Right kidney (tissue), 1 donor: ENCODE measurements at regions not wholly inside any gene's neighbourhood (a gene's known extent, or its start where the extent isn't known, plus 50 kb on each side); places are given as distances from the start of the nearest gene placed in this dataset.
"Not testable (repeated sequence)": the region's sequence is repeated elsewhere in the genome, so short reads cannot be mapped to it uniquely, and the experiment has no call there.

Experiments used
- DNase-seq: peaks from one replicate; pipeline ENCODE4 v3.0.0-alpha.2; 2016

- no peak for DNase-seq
Measured at GRCh38 chr11:79543101-79543500, 102.3 kb upstream of the TENM4 start.

DNA sequence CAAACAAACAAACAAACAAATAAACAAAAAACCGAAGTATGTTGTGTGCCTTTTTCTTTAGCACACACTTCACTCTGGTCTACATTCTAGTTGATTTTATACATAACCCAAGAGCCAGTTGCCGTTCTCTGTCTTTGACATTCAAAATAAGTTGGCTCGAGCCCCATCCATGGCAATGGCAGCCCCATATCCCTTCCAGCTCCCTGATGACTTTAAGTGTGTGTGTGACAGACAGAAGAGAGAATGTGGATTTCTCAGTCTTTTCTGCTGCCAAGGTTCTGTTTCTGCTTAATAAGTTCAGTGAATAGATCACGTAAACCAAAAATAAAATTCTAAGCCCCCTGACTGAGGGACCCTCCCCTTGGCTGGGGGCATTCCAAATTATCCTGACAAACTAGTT lies 100.6 kb upstream of the TENM4 start:
- DNase-seq, result no peak

- DNase-seq, result no peak
Measured at GRCh38 chr11:79538775-79539174, 97.9 kb upstream of the TENM4 start.

DNA sequence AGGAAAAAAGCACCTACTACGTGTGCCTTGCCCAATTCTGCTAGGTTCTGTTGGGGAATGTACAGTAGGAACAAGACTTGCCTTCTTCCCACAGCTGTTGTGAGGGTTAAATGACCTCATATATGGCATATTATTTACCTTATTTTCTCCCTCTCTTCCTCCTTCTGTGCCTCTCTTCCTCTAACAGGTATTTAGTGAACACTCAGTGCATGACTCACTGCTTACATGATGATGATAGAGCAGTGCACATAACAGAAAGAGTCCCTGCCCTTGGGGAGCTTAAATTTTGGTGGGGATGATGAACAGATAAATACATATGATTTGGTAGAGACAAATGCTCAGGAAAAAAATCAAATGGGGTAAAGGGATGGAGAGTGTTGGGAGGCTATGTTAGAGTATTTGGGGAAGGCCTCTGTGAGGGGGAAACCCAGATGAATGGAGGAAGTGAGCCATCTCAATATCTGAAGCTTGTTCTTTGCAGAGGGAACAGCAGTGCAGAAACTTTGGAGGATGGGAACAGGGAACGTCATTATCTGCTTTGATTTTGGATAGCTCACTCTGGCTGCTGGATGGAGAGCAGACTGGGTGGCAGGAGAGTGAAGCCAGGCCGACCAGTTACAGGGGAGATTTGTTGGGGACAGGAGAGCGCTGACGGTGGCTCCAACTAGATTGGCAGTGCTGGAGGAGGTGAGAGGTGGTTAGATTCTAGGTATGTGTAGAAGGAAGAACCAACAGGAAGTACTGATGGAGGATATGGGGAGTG lies 95.5 kb upstream of the TENM4 start:
- no peak for DNase-seq

- DNase-seq, result no peak
Measured at GRCh38 chr11:79535606-79536005, 94.8 kb upstream of the TENM4 start.

DNA sequence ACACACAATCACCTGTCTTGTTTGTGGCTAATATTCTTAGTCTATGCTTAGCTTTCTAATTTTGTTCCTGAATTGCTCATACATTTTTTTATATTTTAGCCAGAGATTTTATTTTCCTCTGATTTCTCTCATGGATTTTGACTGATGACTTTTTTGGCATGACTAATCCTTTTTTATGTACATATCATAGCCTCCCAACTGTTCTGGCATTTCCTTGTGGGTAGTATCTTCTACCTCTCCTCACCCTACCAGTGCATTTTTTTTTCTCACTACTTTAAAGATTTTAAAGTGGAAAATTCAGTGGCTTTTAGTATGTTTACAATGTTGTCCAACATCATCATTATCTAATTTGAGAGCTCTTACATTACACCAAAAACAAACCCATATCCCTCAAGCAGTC lies 84.4 kb upstream of the TENM4 start:
- no peak for DNase-seq

GRCh38 chr11:79522626-79523025 lies 81.8 kb upstream of the TENM4 start:
- no peak for DNase-seq

- no peak for DNase-seq
Measured at GRCh38 chr11:79520086-79520485, 79.3 kb upstream of the TENM4 start.

- DNase-seq, result no peak
Measured at GRCh38 chr11:79515781-79516180, 75.0 kb upstream of the TENM4 start.

DNA sequence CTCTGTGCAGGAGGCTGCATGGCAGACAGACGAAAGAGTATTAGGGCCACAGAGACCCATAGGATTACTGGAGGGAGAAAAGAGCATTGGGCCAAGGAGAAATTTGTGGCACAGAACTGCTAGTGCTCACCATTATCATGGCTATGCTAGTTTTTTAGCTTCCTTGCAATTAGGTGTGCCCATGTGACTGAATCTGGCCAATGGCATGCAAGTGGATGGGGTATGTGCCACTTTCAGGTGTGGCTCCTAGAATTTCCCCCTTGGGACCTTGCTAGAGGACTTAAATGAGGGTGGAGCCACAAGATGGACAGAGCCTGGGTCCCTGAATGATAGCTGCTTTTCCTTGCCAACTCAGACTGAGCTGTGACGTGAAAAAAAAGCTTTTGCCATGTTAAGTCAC lies 73.9 kb upstream of the TENM4 start:
- no peak for DNase-seq

- no peak for DNase-seq
Measured at GRCh38 chr11:79514290-79514689, 73.5 kb upstream of the TENM4 start.

DNA sequence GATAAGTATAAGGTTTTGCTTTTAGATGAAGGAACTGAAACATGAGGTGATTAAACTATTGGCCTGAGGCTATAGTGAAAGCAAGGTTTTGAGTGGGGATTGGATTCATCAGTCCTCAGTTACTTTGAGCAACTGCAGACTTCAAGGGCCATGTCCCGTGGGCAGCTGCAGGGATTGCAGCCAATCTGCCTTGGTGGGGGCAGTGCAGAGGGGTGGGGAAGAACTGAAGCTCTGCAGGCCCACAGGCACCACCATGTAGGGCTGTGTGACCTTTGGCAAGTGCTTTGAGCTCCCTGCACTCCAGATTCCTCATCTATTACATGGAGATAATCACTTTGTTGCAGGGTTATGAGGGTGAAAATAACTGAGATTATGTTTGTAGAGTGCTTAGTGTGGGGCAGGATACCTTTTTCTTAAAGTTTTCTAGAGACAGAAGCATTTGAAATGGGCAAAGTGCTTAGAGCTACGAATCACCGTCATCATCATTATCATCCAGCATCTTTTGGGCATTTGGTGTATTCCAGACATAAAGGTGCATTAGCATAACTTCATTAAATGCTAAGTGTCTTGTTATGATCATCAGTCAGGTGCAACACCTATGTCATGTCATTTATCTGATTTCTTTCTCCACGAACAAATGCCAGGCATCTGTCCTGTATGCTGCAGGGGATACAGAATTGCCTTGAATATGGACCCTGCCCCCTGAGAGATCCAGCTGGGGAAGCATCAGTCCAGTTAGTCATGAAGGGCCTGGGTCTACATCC lies 72.1 kb upstream of the TENM4 start:
- DNase-seq, result no peak

GRCh38 chr11:79510960-79511359 lies 70.1 kb upstream of the TENM4 start:
- no peak for DNase-seq

- DNase-seq, result no peak
Measured at GRCh38 chr11:79508461-79508860, 67.6 kb upstream of the TENM4 start.

DNA sequence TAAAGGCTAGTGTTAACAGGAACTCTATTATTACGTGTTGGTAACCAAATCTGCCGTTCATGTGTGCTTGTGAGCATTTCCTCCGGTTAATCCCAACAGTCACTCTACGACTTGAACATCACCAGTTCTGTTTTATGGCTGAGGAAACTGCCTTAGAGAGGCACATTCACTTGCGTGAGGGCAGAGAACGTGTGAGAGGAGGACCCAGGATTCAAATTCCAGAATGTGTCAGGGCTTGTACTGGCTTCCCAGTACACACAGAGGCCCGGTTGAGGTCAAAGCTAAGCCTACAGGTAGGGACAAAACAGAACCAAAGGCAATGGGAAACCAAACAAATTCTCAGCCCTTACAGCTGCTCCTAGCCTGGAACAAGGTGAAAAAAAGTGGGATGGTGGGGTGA lies 66.9 kb upstream of the TENM4 start:
- no peak for DNase-seq

GRCh38 chr11:79506734-79507344 lies 66.0 kb upstream of the TENM4 start:
- DNase-seq, result no peak

DNA sequence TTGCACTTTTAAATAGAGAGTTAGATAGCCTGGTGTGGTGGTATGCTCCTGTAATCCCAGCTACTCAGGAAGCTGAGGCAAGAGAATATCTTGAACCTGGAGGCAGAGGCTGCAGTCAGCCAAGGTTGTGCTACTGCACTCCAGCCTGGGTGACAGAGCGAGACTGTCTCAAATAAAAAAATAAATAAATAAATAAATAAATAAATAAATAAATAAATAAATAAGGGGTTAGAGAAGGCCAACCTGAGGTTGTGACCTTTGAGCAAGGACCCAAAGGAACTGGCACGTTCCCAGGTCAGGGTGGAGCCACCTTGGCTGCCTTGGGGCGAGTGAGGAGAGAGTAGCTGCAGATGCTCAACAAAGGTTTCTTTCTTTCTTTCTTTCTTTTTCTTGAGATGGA lies 65.3 kb upstream of the TENM4 start:
- no peak for DNase-seq

GRCh38 chr11:79503028-79503427 lies 62.2 kb upstream of the TENM4 start:
- DNase-seq, result no peak

DNA sequence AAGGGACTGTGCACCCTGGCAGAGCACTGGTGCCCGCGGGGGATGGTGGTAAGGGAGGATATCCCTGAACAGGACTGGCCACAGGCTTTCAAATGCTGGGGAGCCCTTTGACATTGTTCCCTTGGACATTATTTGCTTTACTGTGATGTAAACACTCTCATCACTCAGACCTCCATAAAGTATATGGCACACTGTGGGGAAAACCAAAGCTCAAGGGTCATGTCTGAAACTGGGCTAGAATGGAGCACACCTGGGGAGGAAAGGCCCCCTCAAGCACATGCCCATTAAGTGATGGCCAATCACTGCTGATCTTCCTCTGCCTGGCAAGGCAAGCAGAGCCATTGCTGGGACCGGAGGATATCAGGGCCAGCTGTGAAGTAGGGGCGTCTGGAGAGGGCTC lies 60.9 kb upstream of the TENM4 start:
- DNase-seq, result no peak

DNA sequence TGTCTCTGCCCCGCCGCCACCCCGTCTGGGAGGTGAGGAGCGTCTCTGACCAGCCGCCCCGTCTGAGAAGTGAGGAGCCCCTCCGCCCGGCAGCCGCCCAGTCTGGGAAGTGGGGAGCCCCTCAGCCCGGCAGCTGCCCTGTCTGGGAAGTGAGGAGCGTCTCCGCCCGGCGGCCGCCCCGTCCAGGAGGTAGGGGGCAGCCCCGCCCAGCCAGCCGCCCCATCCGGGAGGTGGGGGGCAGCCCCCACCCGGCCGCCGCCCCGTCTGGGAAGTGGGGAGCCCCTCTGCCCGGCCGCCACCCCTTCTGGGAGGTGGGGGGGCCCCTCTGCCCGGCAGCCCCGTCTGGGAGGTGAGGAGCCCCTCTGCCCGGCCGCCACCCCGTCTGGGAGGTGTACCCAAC lies 59.1 kb upstream of the TENM4 start:
- not testable (repeated sequence) for DNase-seq

- no peak for DNase-seq
Measured at GRCh38 chr11:79498667-79499066, 57.8 kb upstream of the TENM4 start.

- DNase-seq, result peak; percentile 62
Measured at GRCh38 chr11:79493555-79494171, 52.8 kb upstream of the TENM4 start.

DNA sequence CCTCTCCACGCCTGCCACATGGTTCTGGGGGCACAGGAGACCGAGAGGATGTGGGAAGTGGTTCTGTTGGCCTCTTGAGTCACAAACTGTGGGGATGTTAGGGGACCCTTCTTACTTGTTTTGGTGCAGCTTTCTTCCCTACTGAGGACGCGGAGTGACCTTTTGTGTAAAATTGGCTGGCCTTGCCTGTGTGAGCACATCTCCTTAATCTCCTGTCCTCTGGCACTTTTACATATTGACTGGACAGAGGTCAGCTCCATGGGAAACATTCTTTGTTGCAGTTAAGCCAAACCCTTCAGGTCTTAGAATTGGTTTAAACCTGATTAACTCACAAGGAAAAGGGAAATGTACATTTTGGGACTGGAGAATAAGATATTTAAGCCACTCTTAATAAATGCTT lies 51.2 kb upstream of the TENM4 start:
- no peak for DNase-seq
